ENCODE measurements at regions not wholly inside any gene's neighbourhood (a gene's known extent, or its start where the extent isn't known, plus 50 kb on each side); places are given as distances from the start of the nearest gene placed in this dataset.

GRCh38 chr10:44520651-44521050, 135.8 kb upstream of the CXCL12 start:
- TF ChIP-seq CTCF (IDR thresholded peaks at IDR 0.05): no peak
- no peak for TF ChIP-seq POLR2A (IDR thresholded peaks at IDR 0.05)

Data from vagina (tissue), 2 donors.